Cerebellar cortex (tissue), 1 donor: ENCODE measurements at regions not wholly inside any gene's neighbourhood (a gene's known extent, or its start where the extent isn't known, plus 50 kb on each side); places are given as distances from the start of the nearest gene placed in this dataset.

Experiments
- DNase-seq: peaks from one replicate; pipeline ENCODE4 v3.0.0-alpha.2; 2015; ENCODE audit warnings: low spot score

- DNase-seq = no peak
These were observed 350.0 kb upstream of the POU3F1 start for GRCh38 chr1:38396606-38397005.

GRCh38 chr1:38394303-38394702, 347.7 kb upstream of the POU3F1 start:
- no peak for DNase-seq

- no peak for DNase-seq
These were observed 346.3 kb upstream of the POU3F1 start for GRCh38 chr1:38392861-38393260.

GRCh38 chr1:38381256-38381655, 334.7 kb upstream of the POU3F1 start:
- no peak for DNase-seq

- no peak for DNase-seq
These were observed 330.0 kb upstream of the POU3F1 start for GRCh38 chr1:38376577-38376976.

GRCh38 chr1:38375035-38375434, 328.4 kb upstream of the POU3F1 start:
- no peak for DNase-seq

- DNase-seq = no peak
These were observed 324.9 kb upstream of the POU3F1 start for GRCh38 chr1:38371505-38371844.

GRCh38 chr1:38370716-38371504, 324.3 kb upstream of the POU3F1 start:
- no peak for DNase-seq

GRCh38 chr1:38365242-38365641, 318.6 kb upstream of the POU3F1 start:
- DNase-seq = no peak

- DNase-seq = no peak
These were observed 315.0 kb upstream of the POU3F1 start for GRCh38 chr1:38361566-38361965.

GRCh38 chr1:38360807-38361206, 314.2 kb upstream of the POU3F1 start:
- no peak for DNase-seq

- no peak for DNase-seq
These were observed 307.4 kb upstream of the POU3F1 start for GRCh38 chr1:38353956-38354355.

GRCh38 chr1:38352869-38353268, 306.3 kb upstream of the POU3F1 start:
- DNase-seq = no peak

GRCh38 chr1:38347446-38348175, 301.0 kb upstream of the POU3F1 start:
- DNase-seq = no peak

- DNase-seq = no peak
These were observed 298.1 kb upstream of the POU3F1 start for GRCh38 chr1:38344716-38345115.

- no peak for DNase-seq
These were observed 295.1 kb upstream of the POU3F1 start for GRCh38 chr1:38341694-38342093.

GRCh38 chr1:38340409-38340808, 293.8 kb upstream of the POU3F1 start:
- no peak for DNase-seq

GRCh38 chr1:38337711-38338110, 291.1 kb upstream of the POU3F1 start:
- DNase-seq = no peak

- no peak for DNase-seq
These were observed 290.4 kb upstream of the POU3F1 start for GRCh38 chr1:38336961-38337360.

GRCh38 chr1:38336301-38336923, 289.8 kb upstream of the POU3F1 start:
- no peak for DNase-seq

GRCh38 chr1:38334930-38335592, 288.5 kb upstream of the POU3F1 start:
- DNase-seq = no peak

GRCh38 chr1:38332649-38333310, 286.2 kb upstream of the POU3F1 start:
- no peak for DNase-seq
